ENCODE measurements at regions not wholly inside any gene's neighbourhood (a gene's known extent, or its start where the extent isn't known, plus 50 kb on each side); places are given as distances from the start of the nearest gene placed in this dataset.

GRCh38 chr3:13207975-13208705, 134.9 kb upstream of the IQSEC1 start:
- DNase-seq = no peak

GRCh38 chr3:13207578-13207922, 134.3 kb upstream of the IQSEC1 start:
- DNase-seq = no peak

- no peak for DNase-seq
These were observed 133.8 kb upstream of the IQSEC1 start for GRCh38 chr3:13206799-13207577.

- no peak for DNase-seq
These were observed 132.4 kb upstream of the IQSEC1 start for GRCh38 chr3:13205567-13206143.

GRCh38 chr3:13204177-13204581, 130.9 kb upstream of the IQSEC1 start:
- no peak for DNase-seq

GRCh38 chr3:13203398-13204176, 130.4 kb upstream of the IQSEC1 start:
- DNase-seq = no peak

GRCh38 chr3:13202744-13203397, 129.6 kb upstream of the IQSEC1 start:
- DNase-seq = no peak

GRCh38 chr3:13201851-13202250, 128.6 kb upstream of the IQSEC1 start:
- no peak for DNase-seq

- DNase-seq = no peak
These were observed 127.7 kb upstream of the IQSEC1 start for GRCh38 chr3:13200946-13201345.

GRCh38 chr3:13200465-13200864, 127.2 kb upstream of the IQSEC1 start:
- no peak for DNase-seq

GRCh38 chr3:13199899-13200451, 126.7 kb upstream of the IQSEC1 start:
- DNase-seq = no peak

- no peak for DNase-seq
These were observed 126.0 kb upstream of the IQSEC1 start for GRCh38 chr3:13199006-13199776.

- DNase-seq = no peak
These were observed 125.1 kb upstream of the IQSEC1 start for GRCh38 chr3:13198264-13198879.

GRCh38 chr3:13197795-13198194, 124.6 kb upstream of the IQSEC1 start:
- DNase-seq = no peak

- no peak for DNase-seq
These were observed 124.1 kb upstream of the IQSEC1 start for GRCh38 chr3:13197281-13197680.

GRCh38 chr3:13195374-13195773, 122.1 kb upstream of the IQSEC1 start:
- DNase-seq = no peak

- DNase-seq = no peak
These were observed 121.3 kb upstream of the IQSEC1 start for GRCh38 chr3:13194285-13195209.

- no peak for DNase-seq
These were observed 120.4 kb upstream of the IQSEC1 start for GRCh38 chr3:13193320-13194284.
